SK-N-SH treated with all-trans-retinoic acid at 6 μM for 48 hours (cell line): ENCODE measurements at regions not wholly inside any gene's neighbourhood (a gene's known extent, or its start where the extent isn't known, plus 50 kb on each side); places are given as distances from the start of the nearest gene placed in this dataset.

Source experiments
- ATAC-seq: fragments of 200-7000 bp; cut with Tn5 transposase; 3 replicates; pipeline ENCODE4 v1.9.1; 2020; ENCODE audit warnings: mild to moderate bottlenecking, moderate library complexity
- ARNTL ChIP-seq: fragments of 450-650 bp; formaldehyde crosslinking; IDR thresholded peaks from 2 replicates; pipeline ENCODE4 v1.5.0; 2020; ENCODE audit warnings: low read depth, mild to moderate bottlenecking, moderate library complexity, borderline replicate concordance
- BACH2 ChIP-seq: fragments of 250-450 bp; sonication (Bioruptor Pico); IDR thresholded peaks from 2 replicates; pipeline ENCODE4 v1.9.0; 2021; ENCODE audit warnings: mild to moderate bottlenecking, borderline replicate concordance
- CSDC2 ChIP-seq: fragments of 250-450 bp; sonication (Bioruptor Pico); IDR thresholded peaks from 2 replicates; pipeline ENCODE4 v1.5.0; 2020; ENCODE audit warnings: mild to moderate bottlenecking, moderate library complexity
- CSRNP3 ChIP-seq: fragments of 250-450 bp; sonication (Bioruptor Pico); IDR thresholded peaks from 2 replicates; pipeline ENCODE4 v1.5.1; 2021; ENCODE audit warnings: mild to moderate bottlenecking, moderate library complexity
- ESRRG ChIP-seq: fragments of 250-450 bp; sonication (Bioruptor Pico); IDR thresholded peaks from 2 replicates; pipeline ENCODE4 v1.6.1; 2021; ENCODE audit warnings: mild to moderate bottlenecking
- GLIS3 ChIP-seq: fragments of 250-450 bp; sonication (Bioruptor Pico); IDR thresholded peaks from 2 replicates; pipeline ENCODE4 v1.5.0; 2020; ENCODE audit warnings: mild to moderate bottlenecking, moderate library complexity
- ISL1 ChIP-seq: fragments of 250-450 bp; sonication (Bioruptor Pico); IDR thresholded peaks from 2 replicates; pipeline ENCODE4 v2.1.2; 2022; ENCODE audit warnings: mild to moderate bottlenecking, moderate library complexity
- OSR1 ChIP-seq: fragments of 250-450 bp; sonication (Bioruptor Pico); IDR thresholded peaks from 2 replicates; pipeline ENCODE4 v1.8.0; 2022; ENCODE audit warnings: moderate library complexity, mild to moderate bottlenecking, inconsistent platforms
- PPARA ChIP-seq: fragments of 250-450 bp; sonication (Bioruptor Pico); IDR thresholded peaks from 2 replicates; pipeline ENCODE4 v1.5.0; 2020; ENCODE audit warnings: mild to moderate bottlenecking, borderline replicate concordance
- RARB ChIP-seq: fragments of 250-450 bp; sonication (Bioruptor Pico); IDR thresholded peaks from 2 replicates; pipeline ENCODE4 v1.8.0; 2021; ENCODE audit warnings: mild to moderate bottlenecking, moderate library complexity
- SNAI2 ChIP-seq: fragments of 250-450 bp; sonication (Bioruptor Pico); IDR thresholded peaks from 2 replicates; pipeline ENCODE4 v1.5.0; 2020; ENCODE audit warnings: mild to moderate bottlenecking, moderate library complexity
- TCF4 ChIP-seq: fragments of 250-450 bp; sonication (Bioruptor Pico); IDR thresholded peaks from 2 replicates; pipeline ENCODE4 v1.8.0; 2021; ENCODE audit warnings: mild to moderate bottlenecking, moderate library complexity, borderline replicate concordance
- TOX ChIP-seq: fragments of 250-450 bp; sonication (Bioruptor Pico); IDR thresholded peaks from 2 replicates; pipeline ENCODE4 v1.8.0; 2021; ENCODE audit warnings: mild to moderate bottlenecking, moderate library complexity, borderline replicate concordance
- TSHZ2 ChIP-seq: fragments of 250-450 bp; sonication (Bioruptor Pico); IDR thresholded peaks from 2 replicates; pipeline ENCODE4 v1.5.0; 2020; ENCODE audit warnings: mild to moderate bottlenecking, moderate library complexity
- ZNF565 ChIP-seq: fragments of 450-650 bp; formaldehyde crosslinking; conservative IDR thresholded peaks from 2 replicates; pipeline ENCODE4 v1.5.0; 2020; ENCODE audit warnings: low read depth, mild to moderate bottlenecking, moderate library complexity
- ZNF70 ChIP-seq: fragments of 450-650 bp; formaldehyde crosslinking; IDR thresholded peaks from 2 replicates; pipeline ENCODE4 v1.5.0; 2020; ENCODE audit warnings: mild to moderate bottlenecking, moderate library complexity
- ZNF8 ChIP-seq: fragments of 450-650 bp; formaldehyde crosslinking; IDR thresholded peaks from 2 replicates; pipeline ENCODE4 v1.5.0; 2020; ENCODE audit warnings: mild to moderate bottlenecking, moderate library complexity
- TF ChIP-seq, protein P1 (sequence below): fragments of 250-450 bp; sonication (Bioruptor Pico); IDR thresholded peaks from 2 replicates; pipeline ENCODE4 v1.5.1; 2020; ENCODE audit warnings: low read depth, mild to moderate bottlenecking, moderate library complexity
- TF ChIP-seq, protein P2 (sequence below): fragments of 250-450 bp; sonication (Bioruptor Pico); IDR thresholded peaks from 2 replicates; pipeline ENCODE4 v1.8.0; 2021; ENCODE audit warnings: low read depth, mild to moderate bottlenecking, moderate library complexity, borderline replicate concordance
- TF ChIP-seq, protein P3 (sequence below): fragments of 250-450 bp; sonication (Bioruptor Pico); IDR thresholded peaks from 2 replicates; pipeline ENCODE4 v1.8.0; 2020; ENCODE audit warnings: mild to moderate bottlenecking, moderate library complexity, borderline replicate concordance

DNA sequence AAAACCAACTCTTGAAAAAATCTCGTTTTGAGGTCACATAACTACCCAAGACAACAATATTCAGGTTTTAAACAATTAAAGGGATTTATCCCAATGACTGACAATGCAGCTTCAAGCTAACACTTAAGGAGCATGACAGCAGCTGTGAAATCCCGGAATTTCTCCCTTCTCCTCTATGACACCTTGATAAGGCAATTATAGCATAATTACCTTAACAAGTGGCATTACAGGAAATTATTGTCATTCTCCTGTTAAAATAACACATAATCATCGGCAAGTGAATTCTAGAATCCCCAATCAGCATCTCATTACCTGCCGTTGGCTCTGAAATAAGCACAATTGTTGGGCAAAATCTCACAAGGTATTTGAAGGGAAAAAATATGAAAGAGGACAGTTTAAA lies 417.0 kb upstream of the PFKP start (continued):
- no peak for TF ChIP-seq CSRNP3
- no peak for TF ChIP-seq PPARA (CRISPR knock-in tag)

DNA sequence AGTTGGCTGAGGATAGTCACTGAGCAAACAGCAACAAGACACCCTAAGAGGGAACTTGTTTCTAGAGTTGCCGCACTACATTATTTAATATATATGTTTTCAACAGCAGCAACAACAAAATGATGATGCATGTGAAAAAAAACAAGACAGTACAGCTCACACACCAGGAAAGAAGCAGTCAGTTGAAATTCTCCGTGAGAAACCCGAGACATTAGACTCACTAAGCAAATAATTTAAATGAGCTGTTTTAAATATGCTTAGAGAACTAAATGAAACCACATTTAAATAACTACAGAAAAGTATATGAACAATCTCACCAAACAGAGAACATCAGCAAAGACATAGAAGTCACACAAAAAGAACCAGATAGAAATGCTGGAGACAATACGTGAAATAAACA lies 426.3 kb upstream of the PFKP start:
- TF ChIP-seq PPARA (CRISPR knock-in tag) = no peak

DNA sequence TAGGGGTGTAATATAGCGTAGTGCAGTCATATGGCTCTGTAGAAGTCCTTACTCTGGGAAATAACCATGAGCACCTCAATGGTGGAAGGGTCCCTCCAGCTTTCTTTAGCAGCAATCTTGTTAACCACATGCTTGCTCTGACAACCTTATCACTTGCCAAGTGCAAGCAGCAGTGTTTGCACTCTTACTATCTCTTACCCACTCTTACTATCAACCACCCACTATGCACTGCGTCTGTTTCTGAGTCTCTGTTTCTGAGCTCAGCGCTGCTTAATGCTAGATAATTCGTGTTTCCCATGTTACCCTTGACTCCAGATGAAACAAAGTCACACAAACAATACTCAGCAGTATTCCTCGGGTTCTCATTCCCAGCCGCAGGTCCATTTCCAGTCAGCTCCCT lies 433.7 kb upstream of the PFKP start:
- TF ChIP-seq SNAI2 (CRISPR knock-in tag) = no peak
- no peak for TF ChIP-seq TSHZ2 (CRISPR knock-in tag)
- TF ChIP-seq ISL1 = no peak
- no peak for TF ChIP-seq TOX (CRISPR knock-in tag)
- no peak for TF ChIP-seq CSDC2 (CRISPR knock-in tag)
- TF ChIP-seq BACH2 (CRISPR knock-in tag) = no peak
- TF ChIP-seq PPARA (CRISPR knock-in tag) = no peak
- no peak for TF ChIP-seq OSR1
- TF ChIP-seq, all 23 proteins: peak for 0
- ATAC-seq = no peak

More for the DNA sequence above, 426.3 kb upstream of the PFKP start:
- no peak for ATAC-seq

DNA sequence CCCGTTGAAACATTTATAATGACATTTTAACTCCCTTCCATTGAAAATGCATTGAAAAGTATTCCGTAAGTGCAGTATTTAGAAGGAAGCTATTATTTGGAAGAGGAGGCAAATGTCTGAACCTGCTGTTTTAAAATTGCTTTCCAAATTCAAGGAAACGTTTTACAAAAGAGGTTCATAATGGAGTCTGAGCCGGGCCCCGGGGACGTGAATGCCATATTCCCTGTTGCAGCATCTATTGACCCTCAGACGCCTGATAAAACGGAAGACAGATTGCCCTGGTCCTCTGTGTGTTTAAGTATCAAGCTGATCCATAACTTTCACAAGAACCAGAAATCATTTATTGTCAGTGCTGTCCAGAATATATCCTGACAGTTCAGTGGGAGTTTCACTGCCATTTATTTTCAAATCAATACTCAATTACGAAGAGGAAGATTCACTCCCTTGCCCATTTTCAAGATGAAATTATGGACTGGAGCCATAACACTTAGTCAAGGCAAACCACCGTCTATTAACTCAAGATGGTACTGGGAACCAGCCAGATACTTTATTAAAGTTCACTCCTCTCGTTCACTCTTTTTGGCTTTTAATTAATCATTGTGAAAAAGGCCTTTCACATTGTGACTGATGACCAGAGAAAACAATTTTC lies 435.7 kb upstream of the PFKP start:
- TF ChIP-seq ISL1 = no peak
- TF ChIP-seq SNAI2 (CRISPR knock-in tag) = no peak
- no peak for TF ChIP-seq ZNF70
- TF ChIP-seq, protein P1, sequence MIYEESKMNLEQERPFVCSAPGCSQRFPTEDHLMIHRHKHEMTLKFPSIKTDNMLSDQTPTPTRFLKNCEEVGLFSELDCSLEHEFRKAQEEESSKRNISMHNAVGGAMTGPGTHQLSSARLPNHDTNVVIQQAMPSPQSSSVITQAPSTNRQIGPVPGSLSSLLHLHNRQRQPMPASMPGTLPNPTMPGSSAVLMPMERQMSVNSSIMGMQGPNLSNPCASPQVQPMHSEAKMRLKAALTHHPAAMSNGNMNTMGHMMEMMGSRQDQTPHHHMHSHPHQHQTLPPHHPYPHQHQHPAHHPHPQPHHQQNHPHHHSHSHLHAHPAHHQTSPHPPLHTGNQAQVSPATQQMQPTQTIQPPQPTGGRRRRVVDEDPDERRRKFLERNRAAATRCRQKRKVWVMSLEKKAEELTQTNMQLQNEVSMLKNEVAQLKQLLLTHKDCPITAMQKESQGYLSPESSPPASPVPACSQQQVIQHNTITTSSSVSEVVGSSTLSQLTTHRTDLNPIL (CRISPR knock-in tag) = no peak
- TF ChIP-seq RARB (CRISPR knock-in tag) = no peak
- no peak for TF ChIP-seq ARNTL (CRISPR knock-in tag)
- TF ChIP-seq ZNF565 (CRISPR knock-in tag) = no peak
- TF ChIP-seq TCF4 (CRISPR knock-in tag) = no peak
- no peak for TF ChIP-seq TOX (CRISPR knock-in tag)
- no peak for TF ChIP-seq BACH2 (CRISPR knock-in tag)
- no peak for TF ChIP-seq ZNF8 (CRISPR knock-in tag)
- TF ChIP-seq, protein P2, sequence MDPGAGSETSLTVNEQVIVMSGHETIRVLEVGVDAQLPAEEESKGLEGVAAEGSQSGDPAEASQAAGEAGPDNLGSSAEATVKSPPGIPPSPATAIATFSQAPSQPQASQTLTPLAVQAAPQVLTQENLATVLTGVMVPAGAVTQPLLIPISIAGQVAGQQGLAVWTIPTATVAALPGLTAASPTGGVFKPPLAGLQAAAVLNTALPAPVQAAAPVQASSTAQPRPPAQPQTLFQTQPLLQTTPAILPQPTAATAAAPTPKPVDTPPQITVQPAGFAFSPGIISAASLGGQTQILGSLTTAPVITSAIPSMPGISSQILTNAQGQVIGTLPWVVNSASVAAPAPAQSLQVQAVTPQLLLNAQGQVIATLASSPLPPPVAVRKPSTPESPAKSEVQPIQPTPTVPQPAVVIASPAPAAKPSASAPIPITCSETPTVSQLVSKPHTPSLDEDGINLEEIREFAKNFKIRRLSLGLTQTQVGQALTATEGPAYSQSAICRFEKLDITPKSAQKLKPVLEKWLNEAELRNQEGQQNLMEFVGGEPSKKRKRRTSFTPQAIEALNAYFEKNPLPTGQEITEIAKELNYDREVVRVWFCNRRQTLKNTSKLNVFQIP (CRISPR knock-in tag) = no peak
- TF ChIP-seq, protein P3, sequence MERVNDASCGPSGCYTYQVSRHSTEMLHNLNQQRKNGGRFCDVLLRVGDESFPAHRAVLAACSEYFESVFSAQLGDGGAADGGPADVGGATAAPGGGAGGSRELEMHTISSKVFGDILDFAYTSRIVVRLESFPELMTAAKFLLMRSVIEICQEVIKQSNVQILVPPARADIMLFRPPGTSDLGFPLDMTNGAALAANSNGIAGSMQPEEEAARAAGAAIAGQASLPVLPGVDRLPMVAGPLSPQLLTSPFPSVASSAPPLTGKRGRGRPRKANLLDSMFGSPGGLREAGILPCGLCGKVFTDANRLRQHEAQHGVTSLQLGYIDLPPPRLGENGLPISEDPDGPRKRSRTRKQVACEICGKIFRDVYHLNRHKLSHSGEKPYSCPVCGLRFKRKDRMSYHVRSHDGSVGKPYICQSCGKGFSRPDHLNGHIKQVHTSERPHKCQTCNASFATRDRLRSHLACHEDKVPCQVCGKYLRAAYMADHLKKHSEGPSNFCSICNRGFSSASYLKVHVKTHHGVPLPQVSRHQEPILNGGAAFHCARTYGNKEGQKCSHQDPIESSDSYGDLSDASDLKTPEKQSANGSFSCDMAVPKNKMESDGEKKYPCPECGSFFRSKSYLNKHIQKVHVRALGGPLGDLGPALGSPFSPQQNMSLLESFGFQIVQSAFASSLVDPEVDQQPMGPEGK (CRISPR knock-in tag) = no peak
- TF ChIP-seq ESRRG (CRISPR knock-in tag) = no peak
- TF ChIP-seq GLIS3 (CRISPR knock-in tag) = no peak
- no peak for ATAC-seq
